NB4 (cell line): ENCODE measurements at regions not wholly inside any gene's neighbourhood (a gene's known extent, or its start where the extent isn't known, plus 50 kb on each side); places are given as distances from the start of the nearest gene placed in this dataset.

Experiments
- CTCF ChIP-seq: IDR thresholded peaks from one replicate; pipeline ENCODE4 v1.5.1; 2012; ENCODE audit warnings: low read depth, low read length
- MAX ChIP-seq: IDR thresholded peaks from 2 replicates; pipeline ENCODE4 v1.6.1; 2011; ENCODE audit warnings: low read depth, low read length
- MYC ChIP-seq: IDR thresholded peaks from 2 replicates; pipeline ENCODE4 v1.6.1; 2011; ENCODE audit warnings: low read depth, low read length
- POLR2A ChIP-seq: IDR thresholded peaks from 2 replicates; pipeline ENCODE4 v1.6.1; 2011; ENCODE audit warnings: mild to moderate bottlenecking; ENCODE audit not compliant: insufficient read length; ENCODE audit errors: extremely low read depth

- TF ChIP-seq CTCF = no peak
- no peak for TF ChIP-seq MAX
- no peak for TF ChIP-seq POLR2A
- no peak for TF ChIP-seq MYC
Measured at GRCh38 chr4:149247164-149247563, 568.5 kb downstream of the IQCM start.
